Sigmoid colon (tissue), 4 donors: ENCODE measurements at regions not wholly inside any gene's neighbourhood (a gene's known extent, or its start where the extent isn't known, plus 50 kb on each side); places are given as distances from the start of the nearest gene placed in this dataset.

Experiments used
- EP300 ChIP-seq, 4 donors: sonication (generic); formaldehyde crosslinking; IDR thresholded peaks; one replicate each; pipeline ENCODE4 v1.6.1; 2017; ENCODE audit warnings: antibody characterized with exemption in 4 of 4
- POLR2A ChIP-seq, 2 donors: fragments of 450-650 bp; IDR thresholded peaks; one replicate each; pipeline ENCODE4 v1.6.1; 2016; ENCODE audit warnings: antibody characterized with exemption in 2 of 2, mild to moderate bottlenecking in 2 of 2, moderate library complexity in 2 of 2
- POLR2AphosphoS5 ChIP-seq, 4 donors: sonication (generic); formaldehyde crosslinking; IDR thresholded peaks; one replicate each; pipeline ENCODE4 v1.6.1; 2017; ENCODE audit warnings: antibody characterized with exemption in 4 of 4
- TF ChIP-seq, protein P1 (sequence below), 4 experiments: fragments of 450-650 bp in 3 of 4; fragments of 200-600 bp in 1 of 4; IDR thresholded peaks; one replicate each; pipeline ENCODE4 v1.5.1; 2016 to 2019; ENCODE audit warnings: antibody characterized with exemption in 4 of 4, mild to moderate bottlenecking in 3 of 4, moderate library complexity in 2 of 4

DNA sequence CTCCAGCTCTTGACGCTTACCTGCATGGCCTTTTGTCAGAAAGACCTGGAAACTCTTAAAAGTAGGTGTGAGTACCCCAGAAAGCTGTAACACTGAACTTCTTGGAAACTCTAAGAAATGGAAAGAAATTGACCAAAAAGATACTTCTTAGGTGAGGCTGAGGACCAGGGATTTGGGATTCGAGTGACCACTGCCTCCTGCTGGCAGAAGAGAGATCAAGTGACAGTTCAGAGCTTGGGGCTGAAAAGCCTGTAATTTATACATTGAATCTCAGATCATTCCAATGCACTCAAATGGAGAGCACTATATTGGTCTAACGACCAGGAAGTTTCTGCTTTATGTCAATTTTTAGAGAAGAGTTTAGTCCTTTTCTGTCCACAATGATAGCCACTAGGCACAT, 204.6 kb downstream of the PDGFRA start:
- TF ChIP-seq, protein P1, sequence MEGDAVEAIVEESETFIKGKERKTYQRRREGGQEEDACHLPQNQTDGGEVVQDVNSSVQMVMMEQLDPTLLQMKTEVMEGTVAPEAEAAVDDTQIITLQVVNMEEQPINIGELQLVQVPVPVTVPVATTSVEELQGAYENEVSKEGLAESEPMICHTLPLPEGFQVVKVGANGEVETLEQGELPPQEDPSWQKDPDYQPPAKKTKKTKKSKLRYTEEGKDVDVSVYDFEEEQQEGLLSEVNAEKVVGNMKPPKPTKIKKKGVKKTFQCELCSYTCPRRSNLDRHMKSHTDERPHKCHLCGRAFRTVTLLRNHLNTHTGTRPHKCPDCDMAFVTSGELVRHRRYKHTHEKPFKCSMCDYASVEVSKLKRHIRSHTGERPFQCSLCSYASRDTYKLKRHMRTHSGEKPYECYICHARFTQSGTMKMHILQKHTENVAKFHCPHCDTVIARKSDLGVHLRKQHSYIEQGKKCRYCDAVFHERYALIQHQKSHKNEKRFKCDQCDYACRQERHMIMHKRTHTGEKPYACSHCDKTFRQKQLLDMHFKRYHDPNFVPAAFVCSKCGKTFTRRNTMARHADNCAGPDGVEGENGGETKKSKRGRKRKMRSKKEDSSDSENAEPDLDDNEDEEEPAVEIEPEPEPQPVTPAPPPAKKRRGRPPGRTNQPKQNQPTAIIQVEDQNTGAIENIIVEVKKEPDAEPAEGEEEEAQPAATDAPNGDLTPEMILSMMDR (IDR thresholded peaks at IDR 0.05) = peak in 1 of 4 experiments; percentile 12
- no peak for TF ChIP-seq POLR2AphosphoS5 (IDR thresholded peaks at IDR 0.05)
- TF ChIP-seq POLR2A (IDR thresholded peaks at IDR 0.05) = no peak
- no peak for TF ChIP-seq EP300 (IDR thresholded peaks at IDR 0.05)
